HT-29 (cell line): ENCODE measurements at regions not wholly inside any gene's neighbourhood (a gene's known extent, or its start where the extent isn't known, plus 50 kb on each side); places are given as distances from the start of the nearest gene placed in this dataset.

ENCODE experiments used
- DNase-seq: peaks from one replicate; pipeline ENCODE4 v3.0.0-alpha.2; 2015; ENCODE audit warnings: low spot score

DNA sequence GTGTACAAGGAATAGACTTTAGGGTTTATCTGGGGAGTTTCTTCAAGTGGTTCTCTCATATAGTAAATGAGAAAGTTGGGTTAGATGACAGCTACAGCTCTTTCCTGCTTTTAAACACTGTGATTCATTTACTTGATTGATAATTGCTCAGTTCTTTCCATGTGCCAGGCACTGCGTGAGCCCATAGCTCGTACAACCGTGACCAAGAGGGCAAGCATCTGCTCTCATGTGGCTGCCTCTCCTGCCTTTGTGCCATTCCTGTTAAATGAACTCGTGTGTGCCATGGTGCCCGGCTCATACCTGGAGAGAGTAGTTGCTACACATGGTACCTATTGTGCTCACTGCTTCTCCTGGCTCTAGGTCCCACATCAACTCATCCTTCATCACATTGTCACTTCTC lies 206.3 kb downstream of the SNX19 start:
- no peak for DNase-seq

DNA sequence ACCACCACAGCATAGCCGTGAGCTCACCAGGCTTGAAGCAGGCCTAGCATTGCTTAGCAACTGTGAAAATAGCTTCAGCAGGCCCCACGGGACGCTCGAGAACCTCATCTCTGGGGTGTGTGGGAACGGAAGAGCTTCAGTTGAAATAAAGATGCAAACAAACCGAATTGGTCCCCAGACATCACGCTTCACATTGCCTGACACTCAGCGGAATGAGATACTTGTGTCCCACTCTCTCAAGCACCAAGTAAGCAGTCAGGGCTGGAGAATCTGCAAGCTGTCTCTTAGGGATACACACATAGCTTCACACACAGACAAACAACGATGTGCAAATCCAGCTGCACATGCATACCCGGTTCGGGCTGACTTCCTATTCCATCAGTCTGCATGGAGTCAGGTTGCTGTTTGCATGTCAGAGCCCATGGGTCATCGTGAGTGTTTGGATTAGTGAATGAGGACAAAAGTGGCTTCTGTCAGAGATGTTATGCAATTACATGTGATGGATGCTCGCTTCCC lies 205.7 kb downstream of the SNX19 start:
- no peak for DNase-seq

DNA sequence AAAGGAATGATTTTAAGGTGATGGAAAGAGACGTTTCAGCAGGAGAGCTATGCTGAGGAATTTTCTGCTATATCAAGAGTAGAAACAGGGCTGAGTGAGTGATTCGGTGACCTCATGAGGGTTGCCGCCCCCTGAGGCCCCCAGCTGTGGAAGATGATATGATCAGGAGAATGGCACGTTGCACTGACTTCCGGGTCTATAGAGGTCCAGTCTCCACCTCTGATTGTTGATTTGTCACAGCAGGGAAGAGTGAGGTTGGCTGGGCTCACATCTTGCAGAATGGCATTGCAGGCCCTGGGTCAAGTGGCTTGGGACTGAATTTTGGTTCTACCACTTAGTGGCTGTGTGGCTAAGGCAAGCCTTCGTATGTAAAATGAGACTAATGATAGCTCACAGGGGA lies 205.1 kb downstream of the SNX19 start:
- no peak for DNase-seq

DNA sequence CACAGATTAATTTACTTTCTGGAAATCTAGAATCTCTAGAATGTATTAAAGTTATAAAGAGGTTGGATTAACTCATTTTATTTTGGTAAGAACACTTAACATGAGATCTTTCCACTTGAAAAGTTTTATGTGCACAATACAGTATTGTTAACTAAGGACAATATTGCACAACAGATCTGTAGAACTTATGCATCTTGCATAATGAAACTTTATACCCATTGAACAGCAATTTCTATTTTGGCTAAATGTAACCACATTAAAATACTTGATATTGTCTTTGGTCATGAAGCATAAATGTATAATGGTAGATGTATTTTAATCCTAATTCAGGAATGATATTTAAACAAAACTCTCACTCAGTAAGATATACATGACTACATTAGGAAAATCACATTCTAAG lies 203.8 kb downstream of the SNX19 start:
- no peak for DNase-seq

DNA sequence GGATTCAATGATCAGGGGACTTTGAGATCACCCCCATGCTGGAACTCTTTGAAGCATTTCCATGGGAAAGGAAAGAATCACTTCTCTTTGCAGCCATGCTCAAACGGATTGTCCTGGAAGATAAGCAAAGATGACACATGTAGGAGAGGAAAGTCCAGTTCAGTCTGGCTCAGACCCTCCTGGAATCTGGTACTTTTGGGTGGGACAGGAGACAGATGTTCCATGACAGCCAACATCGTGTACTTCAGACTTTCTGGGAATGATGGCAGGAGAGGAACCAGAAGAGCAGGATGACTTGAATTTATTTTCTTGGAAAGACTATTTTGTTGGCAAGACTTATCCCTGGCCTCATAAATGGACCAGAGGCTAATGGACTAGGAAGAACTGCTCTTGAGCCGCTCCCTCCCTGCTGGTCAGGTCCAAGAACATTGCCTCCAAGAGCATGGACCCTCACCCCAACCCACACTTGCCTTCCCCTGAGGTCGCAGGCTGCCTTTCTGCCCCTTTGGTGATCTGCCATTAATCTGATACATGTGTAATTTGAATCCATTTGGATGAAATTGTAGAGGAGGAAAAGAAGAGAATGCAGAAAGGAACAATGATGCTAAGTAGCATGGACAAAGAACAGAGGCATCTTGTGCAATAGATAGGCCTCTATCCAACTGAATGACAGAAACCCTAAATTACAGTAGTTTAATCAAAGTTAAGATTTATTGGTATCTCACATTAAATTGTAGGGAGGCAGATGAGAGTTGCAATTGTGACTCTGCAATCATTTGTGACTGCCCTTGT lies 201.0 kb downstream of the SNX19 start:
- no peak for DNase-seq

DNA sequence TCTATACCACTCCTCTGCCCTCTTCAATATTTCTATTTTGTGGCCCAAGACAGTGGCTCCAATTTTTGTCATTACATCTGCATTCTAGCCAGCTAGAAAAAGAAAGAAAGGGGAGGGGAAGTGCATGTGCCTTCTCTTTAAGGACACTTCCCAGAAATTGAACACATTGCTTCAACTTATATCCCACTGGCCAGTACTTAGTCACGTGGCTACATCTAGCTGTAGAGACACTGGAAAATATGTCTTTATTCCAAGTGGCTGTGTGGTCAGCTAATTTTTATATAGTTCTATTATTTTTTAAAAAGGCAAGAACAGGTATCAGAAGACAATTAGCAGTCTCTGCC lies 200.4 kb downstream of the SNX19 start:
- no peak for DNase-seq

DNA sequence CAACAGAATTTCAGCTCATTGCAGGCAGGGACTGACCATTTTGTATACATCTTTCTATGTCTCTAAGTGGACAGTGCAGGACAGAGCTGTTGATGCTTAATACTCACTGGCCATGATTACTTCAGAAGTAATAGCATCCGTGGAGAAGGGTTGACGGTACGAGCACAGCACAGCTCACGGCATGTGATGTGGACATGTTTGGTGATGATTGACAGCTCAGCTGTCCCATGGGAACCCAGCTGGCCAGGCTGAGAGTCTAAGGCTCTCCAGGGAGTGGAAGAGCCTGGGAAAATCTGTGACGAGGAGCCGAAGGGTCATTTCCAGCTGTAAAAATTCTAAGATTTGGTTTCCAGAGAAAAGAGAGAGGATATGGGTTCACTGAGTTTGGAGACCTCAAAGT lies 198.2 kb downstream of the SNX19 start:
- DNase-seq = no peak

DNA sequence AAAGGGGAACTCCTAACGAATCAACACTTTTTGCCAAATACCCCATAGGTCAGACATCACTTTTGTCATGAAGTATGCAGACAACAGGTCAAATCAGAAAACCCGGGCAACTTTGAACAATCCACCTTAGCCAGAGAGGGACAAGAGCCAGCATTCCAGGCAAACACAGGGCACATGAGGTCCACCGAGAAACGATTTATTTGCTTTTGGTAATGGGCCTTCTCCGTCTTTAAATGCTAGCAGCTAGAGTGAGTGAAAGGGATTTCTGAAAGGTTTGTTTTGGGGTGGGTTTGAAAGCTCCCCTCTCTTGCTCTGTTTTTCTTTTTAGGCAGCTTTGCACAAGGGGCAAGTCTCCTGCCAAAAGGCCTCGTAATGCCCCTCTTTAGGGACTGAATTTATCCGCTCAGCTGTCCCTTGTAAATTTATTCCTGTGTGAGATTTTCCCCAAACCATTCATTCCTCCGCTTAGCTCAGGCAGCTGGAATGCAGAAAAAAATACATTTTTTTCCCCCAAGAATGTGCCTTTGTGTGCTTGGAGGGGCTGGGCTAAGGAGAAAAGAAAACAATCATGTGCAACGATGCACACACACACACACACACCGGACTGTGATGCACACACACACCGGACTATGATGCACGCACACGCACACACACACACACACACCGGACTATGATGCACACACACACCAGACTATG lies 196.9 kb downstream of the SNX19 start:
- no peak for DNase-seq

DNA sequence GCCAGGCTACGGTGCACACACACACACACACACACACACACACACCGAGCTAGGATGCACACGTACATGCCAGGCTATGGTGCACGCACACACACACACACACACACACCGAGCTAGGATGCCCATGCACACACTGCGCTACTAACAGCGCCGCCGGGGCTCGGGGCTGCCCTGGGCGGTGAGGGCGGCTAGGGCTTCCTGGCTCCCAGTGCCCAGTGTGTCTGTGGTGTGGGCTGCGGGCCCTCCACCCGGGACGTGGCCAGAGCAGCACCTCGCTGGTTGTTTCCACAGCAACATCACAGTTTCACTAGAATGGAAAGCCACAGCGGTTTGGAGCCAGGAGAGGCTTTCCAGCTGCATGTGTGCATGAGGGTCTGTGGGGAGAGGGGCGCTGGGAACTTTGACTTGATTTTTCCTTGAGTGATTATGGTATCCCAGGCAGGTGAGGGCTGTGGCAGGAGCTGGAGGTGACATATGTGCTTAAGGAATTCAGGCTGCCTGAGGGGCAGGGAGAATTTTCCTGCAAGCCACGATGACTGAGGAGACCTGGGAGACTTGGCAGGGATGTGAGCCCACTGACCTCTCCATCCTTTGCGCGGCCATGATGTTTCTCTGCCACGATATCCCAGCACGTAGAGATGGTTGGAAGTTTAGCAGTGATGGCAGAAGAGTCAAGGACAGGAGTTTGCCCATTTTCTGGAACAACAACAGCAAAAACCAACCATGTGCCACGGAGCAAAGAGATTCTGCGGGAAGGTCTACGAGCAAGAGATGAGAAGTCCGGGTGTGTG lies 195.9 kb downstream of the SNX19 start:
- DNase-seq = no peak

DNA sequence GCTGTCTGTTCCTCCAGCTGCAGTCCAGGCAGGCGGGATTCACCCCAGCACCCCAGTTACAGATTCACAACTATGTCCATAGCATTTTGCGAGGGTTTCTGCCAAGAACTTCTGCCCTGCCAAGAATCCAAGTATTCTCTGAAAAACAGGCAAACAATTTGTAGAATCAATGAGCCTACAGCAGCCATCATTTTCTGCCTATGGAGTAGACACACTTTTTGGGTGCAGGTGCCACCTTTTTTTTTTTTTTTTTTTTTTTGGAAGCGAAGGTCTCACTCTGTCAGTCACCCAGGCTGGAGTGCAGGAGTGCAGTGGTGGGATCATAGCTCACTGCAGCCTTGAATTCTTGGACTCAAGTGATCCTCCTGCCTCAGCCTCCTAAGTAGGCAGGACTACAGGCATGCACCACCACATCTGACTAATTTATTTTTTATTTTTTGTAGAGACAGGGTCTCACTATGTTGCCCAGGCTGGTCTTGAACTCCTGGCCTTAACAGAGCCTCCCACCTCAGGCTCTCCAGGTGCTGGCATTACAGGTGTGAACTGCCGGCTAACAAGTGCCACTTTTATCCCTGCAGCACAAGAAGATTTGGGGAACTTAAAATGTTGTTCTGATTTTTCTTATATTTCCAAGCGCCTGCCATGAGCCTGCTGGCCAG lies 195.1 kb downstream of the SNX19 start:
- no peak for DNase-seq

DNA sequence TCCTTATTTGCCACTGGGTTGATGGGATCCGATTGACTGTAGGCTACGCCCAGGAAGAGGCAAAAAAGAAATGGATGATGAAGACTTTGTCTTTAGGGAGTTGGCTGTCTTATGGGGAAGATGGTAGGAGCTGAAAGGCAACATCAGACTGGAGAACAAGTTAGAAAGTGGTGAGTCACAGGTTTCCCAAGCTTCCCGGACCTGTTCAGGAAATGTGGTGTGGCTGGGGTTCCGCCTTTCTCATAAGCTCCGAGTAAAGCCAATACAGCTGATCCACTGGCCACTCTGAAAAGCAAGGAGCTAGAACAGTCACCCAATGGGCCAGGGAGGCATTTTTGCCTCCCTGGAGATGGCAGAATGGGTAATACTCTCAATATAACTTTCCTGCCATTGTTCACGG lies 194.5 kb downstream of the SNX19 start:
- no peak for DNase-seq

DNA sequence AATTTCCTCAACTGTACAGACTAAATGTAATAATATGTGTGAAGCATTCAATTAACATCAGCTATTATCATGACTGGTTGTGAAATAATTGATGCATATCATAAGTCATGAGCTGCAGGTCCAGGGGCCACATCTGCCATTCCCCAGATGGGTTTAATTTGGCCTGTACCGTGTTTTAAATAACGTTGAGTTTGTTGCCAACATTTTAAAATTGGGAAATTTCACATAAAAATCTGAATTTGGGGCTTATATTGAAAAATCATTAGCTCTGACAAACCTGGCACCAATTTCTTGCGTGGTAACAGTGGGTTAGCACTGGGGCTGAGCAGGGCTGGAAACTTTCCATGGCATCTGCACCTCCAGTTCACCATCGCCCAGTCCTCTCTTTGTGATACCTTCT lies 193.9 kb downstream of the SNX19 start:
- no peak for DNase-seq

DNA sequence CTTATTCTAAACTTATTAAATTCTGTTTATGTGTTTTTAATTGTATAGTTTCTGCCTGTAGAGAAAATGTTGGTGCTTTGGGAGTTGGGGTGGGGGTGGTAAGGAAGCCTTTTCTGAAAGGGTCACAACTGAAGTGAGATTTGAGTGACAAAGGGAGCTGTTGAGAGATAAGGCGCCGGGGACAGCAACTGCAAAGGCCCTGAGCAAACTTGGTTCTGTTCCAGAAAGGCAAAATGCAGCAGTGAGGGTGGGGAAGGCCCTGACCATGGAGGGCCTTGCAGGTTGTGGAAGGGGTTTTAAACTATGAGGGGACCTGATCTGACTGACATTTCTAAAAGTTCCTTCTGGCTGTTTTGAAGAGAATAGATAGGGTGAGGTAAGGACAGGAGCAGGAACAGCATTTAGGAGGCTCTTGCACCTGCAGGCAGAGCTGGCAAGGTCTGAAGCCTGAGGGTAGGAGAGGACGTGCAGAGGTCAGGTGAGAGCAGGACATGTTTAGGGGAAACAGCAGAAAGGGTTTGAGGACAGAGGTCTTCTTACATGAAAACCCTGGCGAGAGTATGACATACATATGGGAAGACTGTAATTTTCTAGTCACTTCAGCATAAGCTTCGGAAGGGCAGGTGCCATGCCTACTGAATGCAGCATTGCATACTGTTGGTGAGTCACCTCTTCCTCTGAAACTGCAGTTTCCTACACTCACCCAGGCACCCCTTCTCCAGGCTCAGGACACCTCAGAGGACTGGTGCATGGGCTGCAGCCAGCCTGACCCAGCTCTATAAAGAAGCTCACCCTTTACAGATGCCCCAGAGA lies 190.7 kb downstream of the SNX19 start:
- no peak for DNase-seq

DNA sequence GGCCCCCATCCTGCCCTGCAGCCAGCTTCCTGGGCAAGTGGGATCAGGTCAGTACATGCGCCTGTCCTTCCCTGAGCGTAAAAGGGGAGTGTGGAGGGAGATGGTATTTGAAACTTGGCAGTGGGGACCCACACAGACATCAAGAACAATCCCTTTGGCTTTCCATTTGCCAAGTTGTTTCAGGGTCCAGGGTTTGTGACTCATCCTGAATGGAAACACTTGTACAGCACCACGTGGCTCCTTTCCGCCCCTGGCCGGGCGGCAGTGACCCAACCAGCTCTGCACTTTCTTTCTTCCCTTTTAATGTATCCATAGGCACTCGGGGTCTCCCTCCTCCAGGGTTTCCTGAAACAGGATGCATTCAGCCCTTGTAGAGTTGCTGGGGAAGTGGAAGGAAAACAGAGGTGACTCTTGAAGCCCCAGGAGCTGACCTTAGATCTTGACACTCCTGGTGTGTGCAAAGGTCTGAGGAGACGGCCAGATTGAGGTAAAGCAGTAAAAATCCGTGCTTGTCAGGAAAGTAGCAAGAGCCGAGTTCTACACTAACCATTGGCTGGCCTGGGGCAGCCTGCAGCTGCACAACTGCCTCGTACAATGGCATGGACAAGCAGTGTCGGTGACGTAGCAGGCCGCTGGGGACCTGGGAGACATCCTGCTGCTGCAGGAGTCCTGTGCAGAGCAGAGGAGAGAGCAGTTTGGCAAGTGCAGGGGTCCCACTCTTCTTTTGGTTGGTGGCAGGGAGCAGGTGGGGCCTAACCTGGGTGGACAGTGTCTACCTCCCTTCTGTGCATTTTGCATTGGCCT lies 189.8 kb downstream of the SNX19 start:
- DNase-seq = no peak

DNA sequence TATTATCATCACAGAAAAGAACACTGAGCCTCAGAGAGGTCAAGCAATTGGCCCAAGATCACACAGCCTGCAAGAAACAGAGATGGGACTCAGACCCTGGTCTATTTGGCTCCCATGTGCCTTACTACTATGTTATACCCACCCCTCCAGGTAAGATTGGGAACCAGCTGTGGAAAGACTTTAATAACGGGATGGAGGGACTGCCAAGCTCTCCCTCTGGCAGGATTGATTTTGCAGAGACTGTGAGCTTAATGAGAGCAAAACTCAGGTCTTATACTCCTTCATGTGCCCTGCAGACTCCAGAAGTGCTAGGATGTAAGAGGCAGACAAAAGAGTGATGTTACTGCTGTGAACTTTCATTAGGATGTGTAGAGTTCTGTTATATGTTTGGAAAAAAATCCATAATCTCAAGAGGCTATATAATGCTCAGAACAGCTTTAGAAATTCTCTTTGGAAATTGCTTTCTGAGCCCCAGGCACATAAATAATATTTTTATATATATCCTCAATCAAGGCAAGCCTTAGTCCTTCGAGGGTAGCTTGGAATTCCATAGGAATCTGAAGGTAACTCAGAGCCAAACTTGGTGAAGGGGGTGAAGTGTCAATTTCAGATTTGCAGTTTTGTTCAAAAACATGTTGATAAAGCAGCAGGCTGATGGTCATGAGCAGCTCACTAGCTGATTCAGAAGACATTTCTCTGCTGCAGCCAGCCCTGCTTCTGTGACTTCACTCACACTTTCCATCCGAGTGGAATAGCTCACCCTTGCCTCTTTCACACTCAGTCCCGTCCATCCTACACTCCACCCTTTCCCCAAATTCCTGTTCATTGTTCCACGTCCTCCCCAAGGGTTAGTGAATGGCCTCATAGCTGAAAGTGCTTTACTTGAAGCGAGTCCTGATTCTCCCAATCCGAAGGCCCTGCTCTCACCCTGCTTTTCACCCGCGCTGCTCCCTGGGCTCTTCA lies 188.8 kb downstream of the SNX19 start:
- no peak for DNase-seq

DNA sequence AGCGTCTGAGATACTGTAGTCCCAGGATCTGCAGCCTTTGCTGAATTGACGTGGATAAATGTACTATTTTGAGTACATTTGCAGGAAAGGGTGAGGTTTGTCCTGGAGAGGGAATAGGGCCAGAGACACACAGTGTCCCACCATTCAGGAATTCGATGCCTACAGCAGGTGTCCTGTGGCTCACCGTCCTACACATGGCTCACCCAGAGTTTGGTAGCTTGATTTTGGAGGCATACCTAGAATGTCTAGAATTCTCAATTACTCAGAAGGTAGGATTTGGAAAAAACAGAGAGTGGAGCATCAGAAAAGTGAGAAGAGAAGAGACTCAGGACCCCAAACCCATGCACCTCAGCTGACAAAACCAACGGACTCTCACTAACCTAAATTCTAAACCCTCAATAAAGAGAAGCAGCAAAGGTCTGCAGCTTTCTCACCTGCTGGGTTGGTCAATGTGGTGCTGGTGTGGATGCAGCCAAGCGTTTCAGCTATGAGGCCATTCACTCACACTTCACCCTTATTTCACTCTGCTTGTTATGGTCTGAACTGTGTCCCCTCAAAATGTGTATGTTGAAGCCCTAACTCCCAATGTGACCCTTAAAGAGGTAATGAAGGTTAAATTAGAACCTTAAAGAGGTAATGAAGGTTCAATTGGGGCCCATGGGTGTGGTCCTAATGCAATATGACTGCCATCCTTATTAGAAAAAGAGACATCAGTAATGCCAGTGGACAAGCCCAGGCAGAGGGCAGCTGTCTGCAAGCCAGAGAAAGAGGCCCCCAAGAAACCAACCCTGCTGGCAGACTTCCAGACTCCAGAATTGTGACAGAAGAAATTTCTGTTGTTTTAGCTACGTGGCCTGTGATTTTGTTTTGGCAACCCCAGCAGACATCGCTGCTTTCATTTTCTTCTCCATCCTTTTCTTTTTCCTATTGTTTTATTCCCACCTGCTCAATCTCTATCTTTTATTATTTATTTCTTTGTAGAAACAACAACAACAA lies 187.8 kb downstream of the SNX19 start:
- no peak for DNase-seq

DNA sequence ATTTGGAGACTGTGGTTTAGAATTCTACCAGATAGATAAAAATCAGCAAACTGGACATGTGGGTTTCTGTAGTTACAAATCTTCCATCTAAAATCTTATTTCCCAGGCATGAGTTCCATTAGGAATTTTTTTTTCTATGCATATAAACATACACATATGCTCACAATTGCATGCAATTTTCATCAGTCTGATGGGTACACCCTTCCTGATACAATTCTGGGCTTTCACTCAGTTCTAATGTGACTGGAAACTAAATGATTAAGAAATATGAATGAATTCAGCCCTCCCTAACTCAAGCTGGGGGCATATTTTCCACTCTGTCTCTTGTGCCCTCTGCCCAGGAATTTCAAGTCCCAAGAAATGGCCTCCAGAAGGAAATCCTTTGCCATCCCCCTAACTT lies 187.1 kb downstream of the SNX19 start:
- DNase-seq = no peak
